GF-D8 (cell line): ENCODE measurements at regions not wholly inside any gene's neighbourhood (a gene's known extent, or its start where the extent isn't known, plus 50 kb on each side); places are given as distances from the start of the nearest gene placed in this dataset.
"Not testable (repeated sequence)": the region's sequence is repeated elsewhere in the genome, so short reads cannot be mapped to it uniquely, and the experiment has no call there.

Experiments
- DNase-seq: peaks from one replicate; lab custom pipeline; 2025; lab: John Stamatoyannopoulos, UW

GRCh38 chr5:23977997-23978396, 470.6 kb downstream of the PRDM9 start:
- no peak for DNase-seq

GRCh38 chr5:23991406-23991805, 484.0 kb downstream of the PRDM9 start:
- no peak for DNase-seq

- no peak for DNase-seq
Observed at GRCh38 chr5:23994581-23995370, 487.4 kb downstream of the PRDM9 start.

- no peak for DNase-seq
Observed at GRCh38 chr5:23996525-23996924, 489.1 kb downstream of the PRDM9 start.

GRCh38 chr5:24005384-24005783, 498.0 kb downstream of the PRDM9 start:
- DNase-seq, result no peak

GRCh38 chr5:24017710-24018109, 510.3 kb downstream of the PRDM9 start:
- not testable (repeated sequence) for DNase-seq

GRCh38 chr5:24026288-24026687, 518.9 kb downstream of the PRDM9 start:
- no peak for DNase-seq

- no peak for DNase-seq
Observed at GRCh38 chr5:24042688-24043087, 535.3 kb downstream of the PRDM9 start.

GRCh38 chr5:24045046-24045445, 537.6 kb downstream of the PRDM9 start:
- no peak for DNase-seq

GRCh38 chr5:24053737-24054136, 546.3 kb downstream of the PRDM9 start:
- DNase-seq, result no peak

- DNase-seq, result no peak
Observed at GRCh38 chr5:24059006-24059405, 551.6 kb downstream of the PRDM9 start.

GRCh38 chr5:24059716-24060115, 552.3 kb downstream of the PRDM9 start:
- no peak for DNase-seq

GRCh38 chr5:24065779-24066178, 558.4 kb downstream of the PRDM9 start:
- no peak for DNase-seq

- DNase-seq, result no peak
Observed at GRCh38 chr5:24067208-24067607, 559.8 kb downstream of the PRDM9 start.

- no peak for DNase-seq
Observed at GRCh38 chr5:24068524-24068923, 561.1 kb downstream of the PRDM9 start.

GRCh38 chr5:24073107-24073506, 565.7 kb downstream of the PRDM9 start:
- no peak for DNase-seq

GRCh38 chr5:24080046-24080445, 564.7 kb downstream of the CDH10 start:
- no peak for DNase-seq

- no peak for DNase-seq
Observed at GRCh38 chr5:24094081-24094679, 550.6 kb downstream of the CDH10 start.

GRCh38 chr5:24102010-24102409, 542.8 kb downstream of the CDH10 start:
- no peak for DNase-seq

GRCh38 chr5:24103451-24104023, 541.2 kb downstream of the CDH10 start:
- no peak for DNase-seq

GRCh38 chr5:24110004-24110615, 534.7 kb downstream of the CDH10 start:
- peak; percentile 7 for DNase-seq

- no peak for DNase-seq
Observed at GRCh38 chr5:24112420-24112819, 532.4 kb downstream of the CDH10 start.

GRCh38 chr5:24118351-24118750, 526.4 kb downstream of the CDH10 start:
- no peak for DNase-seq
